GM18858 (cell line): ENCODE measurements at regions not wholly inside any gene's neighbourhood (a gene's known extent, or its start where the extent isn't known, plus 50 kb on each side); places are given as distances from the start of the nearest gene placed in this dataset.

Experiments
- ATAC-seq: cut with Tn5 transposase; IDR thresholded peaks from one replicate; pipeline ENCODE4 v1.9.1; 2021; ENCODE audit not compliant: unreplicated experiment

- ATAC-seq: no peak
Observed at GRCh38 chr5:87877495-87877894, 391.1 kb downstream of the TMEM161B start.

GRCh38 chr5:87877023-87877422 lies 391.6 kb downstream of the TMEM161B start:
- ATAC-seq: no peak

- no peak for ATAC-seq
Observed at GRCh38 chr5:87876616-87877015, 392.0 kb downstream of the TMEM161B start.

- no peak for ATAC-seq
Observed at GRCh38 chr5:87872986-87873385, 395.7 kb downstream of the TMEM161B start.

GRCh38 chr5:87868792-87869191 lies 399.9 kb downstream of the TMEM161B start:
- ATAC-seq: no peak

- ATAC-seq: no peak
Observed at GRCh38 chr5:87867281-87867680, 401.4 kb downstream of the TMEM161B start.

- no peak for ATAC-seq
Observed at GRCh38 chr5:87853541-87853940, 415.1 kb downstream of the TMEM161B start.

- ATAC-seq: no peak
Observed at GRCh38 chr5:87851603-87852002, 417.0 kb downstream of the TMEM161B start.

GRCh38 chr5:87850843-87851242 lies 417.8 kb downstream of the TMEM161B start:
- peak; percentile 49 for ATAC-seq

GRCh38 chr5:87845734-87846133 lies 422.9 kb downstream of the TMEM161B start:
- ATAC-seq: no peak

GRCh38 chr5:87844866-87845265 lies 423.8 kb downstream of the TMEM161B start:
- no peak for ATAC-seq

- no peak for ATAC-seq
Observed at GRCh38 chr5:87844449-87844848, 424.2 kb downstream of the TMEM161B start.

GRCh38 chr5:87836696-87837095 lies 424.0 kb upstream of the CCNH start:
- no peak for ATAC-seq

- ATAC-seq: no peak
Observed at GRCh38 chr5:87831499-87831898, 418.8 kb upstream of the CCNH start.

GRCh38 chr5:87829217-87829551 lies 416.5 kb upstream of the CCNH start:
- no peak for ATAC-seq

GRCh38 chr5:87828545-87829216 lies 416.0 kb upstream of the CCNH start:
- ATAC-seq: no peak

- no peak for ATAC-seq
Observed at GRCh38 chr5:87827539-87827938, 414.8 kb upstream of the CCNH start.

- no peak for ATAC-seq
Observed at GRCh38 chr5:87826507-87826906, 413.8 kb upstream of the CCNH start.

GRCh38 chr5:87825583-87825982 lies 412.9 kb upstream of the CCNH start:
- no peak for ATAC-seq

GRCh38 chr5:87807783-87808182 lies 395.1 kb upstream of the CCNH start:
- no peak for ATAC-seq

- ATAC-seq: no peak
Observed at GRCh38 chr5:87803352-87803751, 390.6 kb upstream of the CCNH start.

- ATAC-seq: no peak
Observed at GRCh38 chr5:87791869-87792268, 379.1 kb upstream of the CCNH start.

GRCh38 chr5:87788416-87788815 lies 375.7 kb upstream of the CCNH start:
- ATAC-seq: no peak
